IPS-18a (cell line): ENCODE measurements at regions not wholly inside any gene's neighbourhood (a gene's known extent, or its start where the extent isn't known, plus 50 kb on each side); places are given as distances from the start of the nearest gene placed in this dataset.

Source experiments
- H3K27ac ChIP-seq: one replicate; pipeline ENCODE4 v1.5.1; 2013; ENCODE audit warnings: low read length
- H3K27me3 ChIP-seq: one replicate; pipeline ENCODE4 v1.6.1; 2013; ENCODE audit warnings: mild to moderate bottlenecking, low read length; ENCODE audit not compliant: control insufficient read depth, insufficient read depth
- H3K36me3 ChIP-seq: one replicate; pipeline ENCODE4 v1.6.1; 2013; ENCODE audit warnings: low read depth, low read length; ENCODE audit not compliant: control insufficient read depth
- H3K4me1 ChIP-seq: one replicate; pipeline ENCODE4 v1.6.1; 2013; ENCODE audit warnings: low read depth, low read length; ENCODE audit not compliant: control insufficient read depth
- H3K4me3 ChIP-seq: one replicate; pipeline ENCODE4 v1.5.1; 2013; ENCODE audit warnings: low read length
- H3K9ac ChIP-seq: one replicate; pipeline ENCODE4 v1.6.1; 2013; ENCODE audit warnings: mild to moderate bottlenecking, low read length, moderate library complexity
- H3K9me3 ChIP-seq: one replicate; pipeline ENCODE4 v1.6.1; 2013; ENCODE audit warnings: low read depth, low read length; ENCODE audit not compliant: control insufficient read depth

DNA sequence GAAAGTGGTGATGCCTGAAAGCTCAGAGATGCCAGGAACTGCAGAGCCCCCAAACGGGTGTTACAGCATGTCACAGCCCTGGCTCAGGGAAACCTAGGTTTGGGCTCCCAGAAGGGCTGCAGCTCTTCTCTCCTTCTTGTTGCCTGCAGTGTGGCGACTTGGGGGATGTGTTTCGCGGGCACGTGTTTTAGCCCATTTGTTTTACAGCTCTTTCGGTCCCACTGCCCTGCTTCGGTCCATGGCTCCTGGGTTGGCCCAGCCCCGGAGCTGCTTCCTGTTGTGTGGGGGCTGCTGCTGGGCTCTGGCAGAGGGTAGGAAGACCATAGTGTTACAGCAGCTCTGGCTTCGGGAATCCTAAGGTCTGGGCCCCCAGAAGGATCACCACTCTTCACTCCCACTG lies 222.9 kb upstream of the RIOK2 start:
- Histone ChIP-seq H3K4me1 (peaks cover 2% of the 10 kb centered on the region), H3K36me3 (no peaks in the 10 kb centered on the region), H3K9ac (no peak overlapping the region), H3K9me3 (no peaks in the 10 kb centered on the region), H3K27ac (no peak overlapping the region), H3K27me3 (no peaks in the 10 kb centered on the region), H3K4me3 (no peak overlapping the region)

DNA sequence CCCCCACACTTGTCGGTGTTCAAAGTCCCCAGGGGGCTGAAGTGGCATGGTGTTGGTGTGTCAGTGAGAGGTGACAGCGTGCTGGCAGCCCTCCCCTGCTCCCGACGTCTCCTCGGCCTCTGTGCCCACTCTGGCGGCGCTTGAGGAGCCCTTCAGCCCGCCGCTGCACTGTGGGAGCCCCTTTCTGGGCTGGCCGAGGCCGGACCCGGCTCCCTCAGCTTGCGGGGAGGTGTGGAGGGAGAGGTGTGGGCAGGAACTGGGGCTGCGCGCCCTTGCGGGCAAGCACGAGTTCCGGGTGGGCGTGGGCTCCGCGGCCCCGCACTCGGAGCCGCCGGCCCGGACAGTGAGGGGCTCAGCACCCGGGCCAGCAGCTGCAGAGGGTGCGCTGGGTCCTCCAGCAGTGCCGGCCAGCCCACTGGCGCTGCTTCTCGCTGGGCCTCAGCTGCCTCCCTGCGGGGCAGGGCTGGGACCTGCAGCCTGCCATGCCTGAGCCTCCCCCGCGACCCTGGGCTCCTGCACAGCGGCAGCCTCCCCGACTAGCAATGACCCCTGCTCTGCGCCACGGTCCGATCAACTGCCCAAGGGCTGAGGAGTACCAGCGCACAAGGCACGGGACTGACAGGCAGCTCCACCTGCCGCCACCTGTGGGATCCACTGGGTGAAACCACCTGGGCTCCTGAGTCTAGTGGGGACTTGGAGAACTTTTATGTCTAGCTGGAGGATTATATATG lies 224.1 kb upstream of the RIOK2 start:
- H3K9ac ChIP-seq = no peak overlapping the region
- H3K27me3 ChIP-seq = no peaks in the 10 kb centered on the region
- H3K36me3 ChIP-seq = no peaks in the 10 kb centered on the region
- H3K9me3 ChIP-seq = no peaks in the 10 kb centered on the region
- H3K4me1 ChIP-seq = no peaks in the 10 kb centered on the region
- no peak overlapping the region for H3K4me3 ChIP-seq
- no peak overlapping the region for H3K27ac ChIP-seq

DNA sequence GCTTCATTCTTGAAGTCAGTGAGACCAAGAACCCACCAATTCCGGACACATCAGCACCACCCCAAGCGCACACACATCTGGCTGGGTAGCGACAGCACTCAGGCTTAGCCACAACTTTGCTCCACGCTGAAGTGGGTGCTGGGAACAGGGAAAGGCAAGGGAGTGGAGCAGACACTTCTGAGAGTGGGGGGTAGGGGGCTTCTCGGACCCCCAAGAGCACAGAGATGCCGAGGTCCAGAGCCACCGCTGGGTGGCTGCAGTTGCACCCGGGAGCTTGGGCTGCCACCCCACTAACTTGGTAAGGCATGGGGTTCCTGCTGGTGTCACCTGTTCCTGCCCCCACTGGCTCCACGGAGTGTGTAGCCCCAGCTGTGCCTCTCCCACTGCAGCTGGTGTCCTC lies 225.3 kb upstream of the RIOK2 start:
- Histone ChIP-seq H3K27me3 (no peaks in the 10 kb centered on the region), H3K27ac (no peak overlapping the region), H3K4me3 (no peak overlapping the region), H3K9ac (no peak overlapping the region), H3K36me3 (no peaks in the 10 kb centered on the region), H3K4me1 (no peaks in the 10 kb centered on the region), H3K9me3 (no peaks in the 10 kb centered on the region)

DNA sequence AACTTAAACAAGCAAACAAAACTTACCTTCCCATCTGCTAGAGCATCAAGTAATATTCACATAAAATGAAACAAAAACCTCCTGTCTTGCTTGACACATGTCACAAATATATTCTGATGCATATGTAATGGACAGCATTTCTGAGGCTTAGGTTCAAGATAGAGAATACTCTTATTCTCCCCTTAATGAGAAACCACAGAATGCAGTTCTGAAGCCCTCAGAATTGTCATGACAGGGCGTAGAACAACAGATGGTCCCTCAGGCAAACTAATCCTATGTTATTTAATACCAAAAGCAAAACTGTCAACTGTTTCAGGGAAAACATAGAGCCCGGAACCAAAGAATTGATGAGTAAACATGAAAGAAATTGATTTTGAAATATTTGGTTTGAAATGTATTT lies 229.9 kb upstream of the RIOK2 start:
- no peaks in the 10 kb centered on the region for H3K36me3 ChIP-seq
- H3K4me1 ChIP-seq = no peaks in the 10 kb centered on the region
- H3K9ac ChIP-seq = no peak overlapping the region
- H3K27ac ChIP-seq = no peak overlapping the region
- no peaks in the 10 kb centered on the region for H3K27me3 ChIP-seq
- no peaks in the 10 kb centered on the region for H3K9me3 ChIP-seq
- no peak overlapping the region for H3K4me3 ChIP-seq

DNA sequence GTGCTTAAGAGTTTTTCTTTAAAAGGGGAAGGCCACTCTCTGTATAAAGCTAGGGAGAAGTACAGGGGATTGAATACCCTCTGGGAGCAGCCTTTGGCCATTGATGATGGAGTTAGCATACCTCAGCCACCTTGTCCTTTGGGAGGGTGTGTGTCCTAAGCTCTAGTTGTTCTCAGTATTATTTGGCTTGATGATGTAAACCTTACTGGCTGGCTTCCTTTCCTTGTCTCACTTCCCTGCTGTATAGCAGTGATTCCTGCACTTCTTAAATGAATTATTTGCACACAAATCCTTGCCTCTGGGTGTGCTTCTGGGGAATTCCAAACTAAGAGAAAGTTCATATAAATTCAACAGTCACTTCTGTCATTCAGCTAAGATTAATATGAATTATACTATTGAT lies 234.9 kb upstream of the RIOK2 start:
- Histone ChIP-seq H3K27me3 (no peaks in the 10 kb centered on the region), H3K4me3 (no peak overlapping the region), H3K27ac (no peak overlapping the region)

DNA sequence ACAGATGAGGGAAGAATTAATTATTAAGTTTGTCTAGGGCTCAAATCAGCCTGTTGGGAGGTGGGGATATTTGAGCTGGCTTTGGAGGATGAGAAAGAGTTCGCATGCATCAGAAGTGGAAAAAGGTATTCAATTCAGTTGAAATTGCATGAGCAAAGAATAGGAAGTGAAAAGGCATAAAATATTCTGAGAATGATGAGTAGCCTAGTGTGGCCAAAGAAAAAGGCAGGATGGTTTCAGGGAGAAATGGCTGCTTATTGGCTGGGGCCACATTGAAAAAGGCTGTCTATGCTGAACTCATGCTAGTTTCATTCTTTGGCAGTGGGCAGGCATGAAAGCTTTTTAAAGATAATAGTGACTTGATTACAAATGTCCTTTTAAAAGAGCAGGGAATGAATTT lies 235.4 kb upstream of the RIOK2 start:
- H3K27ac ChIP-seq = no peak overlapping the region
- no peaks in the 10 kb centered on the region for H3K27me3 ChIP-seq
- H3K36me3 ChIP-seq = no peaks in the 10 kb centered on the region
- no peak overlapping the region for H3K9ac ChIP-seq
- H3K9me3 ChIP-seq = no peaks in the 10 kb centered on the region
- H3K4me3 ChIP-seq = no peak overlapping the region
- H3K4me1 ChIP-seq = peaks cover 3% of the 10 kb centered on the region

More for the DNA sequence above, 234.9 kb upstream of the RIOK2 start:
- Histone ChIP-seq H3K4me1 (peaks cover 3% of the 10 kb centered on the region), H3K9ac (no peak overlapping the region), H3K9me3 (no peaks in the 10 kb centered on the region), H3K36me3 (no peaks in the 10 kb centered on the region)

DNA sequence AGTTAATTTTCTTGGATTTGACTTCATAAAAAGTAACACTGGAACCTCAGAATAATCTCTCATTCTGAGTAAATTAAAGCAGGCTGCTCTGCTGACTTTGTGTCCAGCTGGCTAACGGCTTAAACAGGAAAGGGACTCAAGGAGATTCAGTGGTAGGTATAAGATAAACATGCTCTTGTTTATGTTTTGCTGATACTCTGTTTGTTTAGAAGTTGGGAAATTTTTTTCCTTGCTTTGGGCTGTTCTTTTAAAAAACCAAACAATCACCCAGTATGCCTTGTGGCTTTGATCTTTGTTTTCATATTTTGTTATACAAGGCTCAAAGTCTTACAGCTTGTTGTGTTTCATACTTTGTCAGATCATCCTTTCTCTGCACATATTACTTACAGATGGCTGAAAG lies 237.6 kb upstream of the RIOK2 start:
- Histone ChIP-seq H3K4me1 (peaks cover 3% of the 10 kb centered on the region), H3K36me3 (no peaks in the 10 kb centered on the region), H3K9me3 (no peaks in the 10 kb centered on the region), H3K4me3 (no peak overlapping the region), H3K27me3 (no peaks in the 10 kb centered on the region), H3K27ac (no peak overlapping the region), H3K9ac (no peak overlapping the region)

DNA sequence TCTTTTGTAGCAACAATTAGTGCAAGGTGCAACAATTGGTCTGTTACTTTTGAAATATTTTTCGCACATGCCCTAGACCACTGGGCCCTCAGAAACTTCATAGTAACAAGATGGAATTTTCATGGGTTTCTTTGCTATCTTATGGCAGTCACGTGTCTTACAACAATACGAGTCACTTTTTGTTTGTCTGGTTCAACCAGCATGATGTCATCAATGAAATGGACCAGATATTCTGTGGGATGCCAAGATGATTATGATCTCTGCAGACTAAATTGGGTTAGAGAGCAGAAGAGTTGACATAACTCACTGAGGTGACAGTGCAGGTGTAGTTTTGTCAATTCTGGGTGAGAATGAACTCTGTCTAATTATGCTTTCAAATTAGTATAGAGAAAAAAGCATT lies 239.6 kb upstream of the RIOK2 start:
- peaks cover 3% of the 10 kb centered on the region for H3K4me1 ChIP-seq
- H3K36me3 ChIP-seq = no peaks in the 10 kb centered on the region
- no peak overlapping the region for H3K9ac ChIP-seq
- H3K27me3 ChIP-seq = no peaks in the 10 kb centered on the region
- no peak overlapping the region for H3K4me3 ChIP-seq
- H3K9me3 ChIP-seq = no peaks in the 10 kb centered on the region
- H3K27ac ChIP-seq = no peak overlapping the region

DNA sequence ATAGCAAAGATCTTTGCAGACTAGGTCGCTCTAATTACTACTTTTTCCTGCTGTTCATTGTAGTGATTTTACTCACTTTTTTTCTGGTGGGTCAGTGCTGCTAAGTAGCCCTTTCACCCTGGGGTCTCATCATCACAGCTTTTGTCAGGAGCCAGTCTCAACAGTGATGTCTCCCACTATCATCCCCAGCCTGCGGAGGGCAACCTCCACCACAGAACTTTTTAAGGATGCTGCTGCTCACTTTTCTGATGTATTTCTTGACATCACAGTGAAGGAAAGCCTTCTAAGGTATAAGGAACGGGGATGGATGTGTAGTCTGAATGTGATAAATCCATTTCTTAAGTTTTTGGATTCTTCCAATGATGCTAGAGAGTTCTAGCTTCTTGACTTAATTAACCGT lies 242.5 kb upstream of the RIOK2 start:
- no peaks in the 10 kb centered on the region for H3K27me3 ChIP-seq
- H3K4me1 ChIP-seq = no peaks in the 10 kb centered on the region
- H3K9ac ChIP-seq = no peak overlapping the region
- no peaks in the 10 kb centered on the region for H3K36me3 ChIP-seq
- H3K4me3 ChIP-seq = no peak overlapping the region
- H3K27ac ChIP-seq = no peak overlapping the region
- no peaks in the 10 kb centered on the region for H3K9me3 ChIP-seq

DNA sequence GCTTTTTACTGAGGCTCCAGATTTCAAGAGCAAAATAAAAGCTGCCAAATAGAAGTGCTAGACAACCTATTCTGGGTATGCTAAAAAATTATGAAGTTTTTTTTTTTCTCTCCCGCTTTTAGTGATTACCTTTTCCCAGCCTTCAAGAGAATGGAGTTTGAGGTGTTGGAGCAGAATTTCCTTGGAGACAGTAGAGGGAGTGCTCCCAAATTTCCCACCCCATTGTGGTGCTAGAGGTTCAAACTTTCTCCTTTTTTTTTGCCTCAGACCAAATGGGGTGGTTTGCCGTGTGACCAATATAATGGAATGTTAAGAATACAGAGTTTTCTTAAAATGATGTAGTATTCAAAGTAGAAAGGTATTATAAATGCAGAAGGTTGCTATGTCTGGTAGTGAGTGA lies 244.2 kb upstream of the RIOK2 start:
- H3K36me3 ChIP-seq = no peaks in the 10 kb centered on the region
- no peak overlapping the region for H3K4me3 ChIP-seq
- no peak overlapping the region for H3K9ac ChIP-seq
- H3K27ac ChIP-seq = no peak overlapping the region
- H3K9me3 ChIP-seq = no peaks in the 10 kb centered on the region
- no peaks in the 10 kb centered on the region for H3K4me1 ChIP-seq
- H3K27me3 ChIP-seq = no peaks in the 10 kb centered on the region

DNA sequence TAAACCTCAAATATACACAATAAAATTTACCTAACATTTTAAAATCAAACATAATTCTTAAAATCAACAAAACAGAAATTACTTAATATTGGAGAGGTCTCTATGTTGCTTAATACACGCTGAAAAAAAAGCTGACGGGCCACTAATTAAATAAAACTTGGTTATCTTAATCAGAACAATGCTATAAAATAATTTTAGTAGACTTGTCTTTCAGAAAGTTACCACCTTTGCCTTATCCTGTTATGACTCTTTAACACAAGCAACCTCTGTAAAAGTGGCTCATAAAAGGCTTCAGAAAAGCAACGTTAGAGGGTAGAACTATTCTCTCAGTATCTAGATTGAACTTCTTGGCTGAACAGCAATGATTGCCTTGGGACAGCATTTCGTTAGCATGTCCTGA lies 251.0 kb upstream of the RIOK2 start:
- Histone ChIP-seq H3K9me3 (no peaks in the 10 kb centered on the region), H3K4me1 (no peaks in the 10 kb centered on the region), H3K36me3 (no peaks in the 10 kb centered on the region), H3K27ac (no peak overlapping the region), H3K9ac (no peak overlapping the region), H3K4me3 (no peak overlapping the region), H3K27me3 (no peaks in the 10 kb centered on the region)

DNA sequence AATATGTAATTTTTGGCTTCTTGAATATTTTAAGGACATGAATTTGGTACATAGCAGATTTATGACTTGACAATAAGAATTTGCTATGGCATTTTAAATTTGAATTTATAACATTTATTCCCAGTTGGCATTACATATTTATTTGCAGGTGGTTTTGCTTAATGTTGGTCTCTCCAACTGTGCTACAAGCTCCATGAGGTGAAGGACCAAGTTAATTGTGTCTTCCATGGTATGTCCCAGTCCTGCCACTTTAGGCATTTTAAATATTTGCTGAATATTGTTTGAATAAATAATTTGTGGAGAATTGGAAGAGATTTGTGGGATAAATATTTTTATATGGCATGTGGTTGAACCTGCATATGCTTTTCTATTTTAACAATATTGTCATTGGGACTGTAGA lies 253.4 kb upstream of the RIOK2 start:
- Histone ChIP-seq H3K4me3 (no peak overlapping the region), H3K9ac (no peak overlapping the region), H3K4me1 (no peaks in the 10 kb centered on the region), H3K36me3 (no peaks in the 10 kb centered on the region), H3K9me3 (no peaks in the 10 kb centered on the region), H3K27me3 (no peaks in the 10 kb centered on the region), H3K27ac (no peak overlapping the region)
